Keratinocyte (primary cell): ENCODE measurements at regions not wholly inside any gene's neighbourhood (a gene's known extent, or its start where the extent isn't known, plus 50 kb on each side); places are given as distances from the start of the nearest gene placed in this dataset.

Experiments used
- DNase-seq: peaks from one replicate; pipeline ENCODE4 v3.0.0-alpha.2; 2011; ENCODE audit warnings: low read depth, missing footprints, low spot score
- FAIRE-seq: peaks from 2 replicates; lab custom pipeline; 2011; peaks lifted over from hg19 to GRCh38; lab: Jason Lieb, UNC
- H2AFZ ChIP-seq: 2 replicates; pipeline ENCODE4 v1.6.0; 2012; ENCODE audit warnings: low read length, control low read depth, inconsistent platforms; ENCODE audit not compliant: control insufficient read depth
- H3K27ac ChIP-seq: 2 replicates; pipeline ENCODE4 v1.5.1; 2011; ENCODE audit warnings: low read length; ENCODE audit not compliant: control insufficient read depth, insufficient read depth
- H3K27me3 ChIP-seq: 3 replicates; pipeline ENCODE4 v1.6.0; 2011; ENCODE audit warnings: low read length; ENCODE audit not compliant: control insufficient read depth, insufficient read depth; ENCODE audit errors: extremely low read depth
- H3K36me3 ChIP-seq, 2 experiments: 2 replicates in 1 of 2; 3 replicates in 1 of 2; pipeline ENCODE4 v1.5.1; 2011; ENCODE audit warnings: low read length in 2 of 2, mild to moderate bottlenecking in 1 of 2; ENCODE audit not compliant: control insufficient read depth in 2 of 2, insufficient read depth in 2 of 2; ENCODE audit errors: extremely low read depth in 1 of 2
- H3K4me1 ChIP-seq: 3 replicates; pipeline ENCODE4 v1.5.1; 2011; ENCODE audit warnings: low read length; ENCODE audit not compliant: control insufficient read depth, insufficient read depth; ENCODE audit errors: extremely low read depth
- H3K4me2 ChIP-seq: 3 replicates; pipeline ENCODE4 v1.6.0; 2011; ENCODE audit warnings: low read depth, low read length; ENCODE audit not compliant: control insufficient read depth, insufficient read depth; ENCODE audit errors: extremely low read depth
- H3K4me3 ChIP-seq, 3 experiments: fragments of 200-600 bp in 1 of 3; sonication (generic) in 1 of 3; 2 replicates in 2 of 3; 3 replicates in 1 of 3; pipeline ENCODE4 v1.5.1; 2011 to 2016; ENCODE audit warnings: low read length in 3 of 3, mild to moderate bottlenecking in 3 of 3, control low read depth in 2 of 3, inconsistent platforms in 1 of 3, low read depth in 1 of 3, mixed read lengths in 1 of 3, mixed run types in 1 of 3, moderate library complexity in 1 of 3; ENCODE audit not compliant: control insufficient read depth in 2 of 3, insufficient read depth in 2 of 3; ENCODE audit errors: extremely low read depth in 1 of 3
- H3K79me2 ChIP-seq: 2 replicates; pipeline ENCODE4 v1.6.0; 2012; ENCODE audit warnings: low read length; ENCODE audit not compliant: control insufficient read depth, insufficient read depth
- H3K9ac ChIP-seq: 3 replicates; pipeline ENCODE4 v1.6.0; 2011; ENCODE audit warnings: low read length; ENCODE audit not compliant: control insufficient read depth, insufficient read depth; ENCODE audit errors: extremely low read depth
- H3K9me1 ChIP-seq: 3 replicates; pipeline ENCODE4 v1.6.0; 2011; ENCODE audit warnings: low read length; ENCODE audit not compliant: control insufficient read depth, insufficient read depth; ENCODE audit errors: extremely low read depth
- H3K9me3 ChIP-seq: 2 replicates; pipeline ENCODE4 v1.5.1; 2012; ENCODE audit warnings: low read depth, low read length; ENCODE audit not compliant: control insufficient read depth
- H4K20me1 ChIP-seq: 3 replicates; pipeline ENCODE4 v1.6.0; 2011; ENCODE audit warnings: low read length; ENCODE audit not compliant: control insufficient read depth, insufficient read depth; ENCODE audit errors: extremely low read depth
- EZH2 ChIP-seq: IDR thresholded peaks from one replicate; pipeline ENCODE4 v1.6.1; 2012; ENCODE audit warnings: inconsistent platforms, mild to moderate bottlenecking, low read length, moderate library complexity
- dilution Hi-C: fragments of 300-500 bp; cut with MboI; formaldehyde crosslinking; loops from one replicate; pipeline ENCODE4 v1.7.0; 2020; ENCODE audit warnings: low sequenced_read_pairs; ENCODE audit not compliant: extremely low pct_ligation_motif_present
- TF ChIP-seq, protein P1 (sequence below), 3 experiments: IDR thresholded peaks in 1 of 3; conservative IDR thresholded peaks in 1 of 3; optimal IDR thresholded peaks in 1 of 3; 2 replicates in 2 of 3; 3 replicates in 1 of 3; pipeline versions ENCODE3 to v1.5.1; 2011; ENCODE audit warnings: low read length in 3 of 3, mild to moderate bottlenecking in 3 of 3, moderate library complexity in 2 of 3, control low read depth in 1 of 3, inconsistent platforms in 1 of 3; ENCODE audit not compliant: insufficient read depth in 2 of 3; ENCODE audit errors: extremely low read depth in 1 of 3

- H3K27ac ChIP-seq = no peak overlapping the region
- no peak overlapping the region for H3K4me3 ChIP-seq
- H3K4me1 ChIP-seq = peaks cover 14% of the 10 kb centered on the region
- FAIRE-seq (no peak), DNase-seq (no peak)
- H4K20me1 ChIP-seq = no peaks in the 10 kb centered on the region
- no peaks in the 10 kb centered on the region for H3K79me2 ChIP-seq
- H2AFZ ChIP-seq = no peak overlapping the region
- H3K4me2 ChIP-seq = no peak overlapping the region
- H3K36me3 ChIP-seq = no peaks in the 10 kb centered on the region
- H3K9me3 ChIP-seq = no peaks in the 10 kb centered on the region
- dilution Hi-C loops = no loop called here
- no peaks in the 10 kb centered on the region for H3K9me1 ChIP-seq
- no peak for TF ChIP-seq EZH2
- TF ChIP-seq, protein P1, sequence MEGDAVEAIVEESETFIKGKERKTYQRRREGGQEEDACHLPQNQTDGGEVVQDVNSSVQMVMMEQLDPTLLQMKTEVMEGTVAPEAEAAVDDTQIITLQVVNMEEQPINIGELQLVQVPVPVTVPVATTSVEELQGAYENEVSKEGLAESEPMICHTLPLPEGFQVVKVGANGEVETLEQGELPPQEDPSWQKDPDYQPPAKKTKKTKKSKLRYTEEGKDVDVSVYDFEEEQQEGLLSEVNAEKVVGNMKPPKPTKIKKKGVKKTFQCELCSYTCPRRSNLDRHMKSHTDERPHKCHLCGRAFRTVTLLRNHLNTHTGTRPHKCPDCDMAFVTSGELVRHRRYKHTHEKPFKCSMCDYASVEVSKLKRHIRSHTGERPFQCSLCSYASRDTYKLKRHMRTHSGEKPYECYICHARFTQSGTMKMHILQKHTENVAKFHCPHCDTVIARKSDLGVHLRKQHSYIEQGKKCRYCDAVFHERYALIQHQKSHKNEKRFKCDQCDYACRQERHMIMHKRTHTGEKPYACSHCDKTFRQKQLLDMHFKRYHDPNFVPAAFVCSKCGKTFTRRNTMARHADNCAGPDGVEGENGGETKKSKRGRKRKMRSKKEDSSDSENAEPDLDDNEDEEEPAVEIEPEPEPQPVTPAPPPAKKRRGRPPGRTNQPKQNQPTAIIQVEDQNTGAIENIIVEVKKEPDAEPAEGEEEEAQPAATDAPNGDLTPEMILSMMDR (optimal IDR thresholded peaks at IDR 0.05 in 1 of 3, IDR thresholded peaks at IDR 0.05 in 1 of 3, conservative IDR thresholded peaks at IDR 0.05 in 1 of 3; ENCODE audit: extremely low read depth in 1 of 3, insufficient read depth in 2 of 3, low read length in 3 of 3) = no peak
- no peaks in the 10 kb centered on the region for H3K27me3 ChIP-seq
- no peak overlapping the region for H3K9ac ChIP-seq
These were observed 81.2 kb downstream of the BTG1 start for GRCh38 chr12:92064422-92064821.

DNA sequence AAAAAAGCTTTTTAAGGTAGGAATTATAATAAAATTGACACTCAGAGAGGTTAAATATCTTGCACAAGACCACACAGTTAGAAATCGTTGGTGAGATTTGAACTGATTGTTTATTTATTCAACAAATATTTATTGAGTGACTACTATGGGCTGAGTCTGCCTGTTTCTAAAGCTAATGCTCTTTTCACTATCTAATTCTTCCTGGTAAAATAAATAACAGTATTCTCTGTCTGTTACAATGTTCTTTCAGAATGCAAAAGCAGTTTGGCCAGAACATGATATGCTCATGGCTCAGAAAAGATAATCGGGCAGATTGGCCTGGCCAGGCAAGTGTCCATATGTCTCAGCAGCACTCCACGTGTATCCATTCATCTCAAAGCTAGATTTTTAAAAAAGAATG lies 82.0 kb downstream of the BTG1 start:
- Histone ChIP-seq H3K4me3 (no peak overlapping the region), H3K4me2 (no peak overlapping the region), H3K9ac (no peak overlapping the region), H3K27ac (no peak overlapping the region), H3K9me1 (no peaks in the 10 kb centered on the region), H3K79me2 (no peaks in the 10 kb centered on the region), H3K9me3 (no peaks in the 10 kb centered on the region), H3K4me1 (peaks cover 14% of the 10 kb centered on the region), H3K27me3 (no peaks in the 10 kb centered on the region), H3K36me3 (no peaks in the 10 kb centered on the region), H2AFZ (no peak overlapping the region), H4K20me1 (no peaks in the 10 kb centered on the region)
- TF ChIP-seq, protein P1 (optimal IDR thresholded peaks at IDR 0.05 in 1 of 3, IDR thresholded peaks at IDR 0.05 in 1 of 3, conservative IDR thresholded peaks at IDR 0.05 in 1 of 3; ENCODE audit: extremely low read depth in 1 of 3, insufficient read depth in 2 of 3, low read length in 3 of 3) = no peak
- no peak for TF ChIP-seq EZH2
- dilution Hi-C loops = no loop called here
- DNase-seq = no peak
- FAIRE-seq = no peak
